NOMO-1 treated with dmso at 0.1 percent for 144 hours (cell line): ENCODE measurements at regions not wholly inside any gene's neighbourhood (a gene's known extent, or its start where the extent isn't known, plus 50 kb on each side); places are given as distances from the start of the nearest gene placed in this dataset.
"Not testable (repeated sequence)": the region's sequence is repeated elsewhere in the genome, so short reads cannot be mapped to it uniquely, and the experiment has no call there.

Experiments used
- DNase-seq: peaks from one replicate; lab custom pipeline; 2025; ENCODE audit not compliant: unreplicated experiment; lab: John Stamatoyannopoulos, UW

DNA sequence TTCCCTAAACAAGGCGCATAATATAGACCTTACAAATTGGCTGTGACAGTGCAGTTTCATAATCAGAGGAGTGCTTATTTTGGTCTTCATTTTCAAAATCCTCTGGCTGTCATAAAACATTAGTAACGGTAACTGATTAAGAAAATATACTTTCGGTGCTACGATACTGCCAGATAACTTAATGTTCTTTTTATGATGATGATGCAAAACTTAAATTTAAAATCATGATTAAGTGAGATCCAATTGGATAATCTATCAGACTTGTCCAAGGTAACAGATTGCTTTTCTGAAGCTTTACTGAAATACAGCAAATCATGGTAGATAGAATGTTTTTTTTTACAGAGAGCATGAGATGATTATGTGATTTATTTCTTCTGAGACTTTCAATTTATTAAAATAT is 364.2 kb upstream of the CNTN3 start:
- no peak for DNase-seq

GRCh38 chr3:74985028-74985904 is 370.8 kb upstream of the CNTN3 start:
- not testable (repeated sequence) for DNase-seq

GRCh38 chr3:74988095-74988494 is 373.6 kb upstream of the CNTN3 start:
- DNase-seq: no peak

DNA sequence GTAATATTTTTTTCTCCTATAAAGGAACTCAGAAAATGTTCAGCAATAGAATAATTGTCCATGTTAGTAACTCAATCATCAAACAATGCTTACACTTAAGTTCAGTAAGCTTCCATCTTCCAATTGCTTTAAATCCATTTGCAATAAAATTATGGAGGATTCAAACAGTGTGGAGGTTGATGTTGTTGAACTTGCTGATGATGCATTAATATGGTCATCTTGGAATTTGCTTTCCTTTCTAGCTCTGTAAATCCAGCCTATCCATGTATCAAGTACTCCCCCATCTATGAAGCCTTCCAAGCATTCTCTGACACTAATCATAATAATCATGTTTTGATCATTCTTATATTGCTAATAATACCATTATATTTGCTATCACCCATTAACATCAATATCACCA is 378.4 kb upstream of the CNTN3 start:
- no peak for DNase-seq

DNA sequence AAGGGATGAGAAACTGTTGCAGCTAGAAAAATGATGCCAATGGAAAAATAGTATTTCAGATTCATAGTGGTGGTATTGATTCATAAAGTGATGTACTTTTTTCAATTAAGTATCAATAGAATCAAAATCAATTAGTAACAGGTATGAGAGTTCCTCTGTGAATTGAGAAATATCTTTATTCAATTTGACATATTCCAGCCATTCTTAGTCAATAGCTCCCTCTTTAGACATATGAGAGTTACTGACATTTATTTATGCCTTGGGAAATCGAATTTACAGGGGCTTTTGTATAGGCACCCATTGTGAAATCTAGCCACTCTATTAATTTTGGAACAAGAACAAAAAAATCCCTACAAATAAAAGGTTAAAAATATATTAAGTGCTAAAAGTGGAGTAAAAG is 386.9 kb upstream of the CNTN3 start:
- no peak for DNase-seq

- no peak for DNase-seq
Measured at GRCh38 chr3:75012791-75013331, 398.4 kb upstream of the CNTN3 start.

GRCh38 chr3:75014008-75014407 is 399.5 kb upstream of the CNTN3 start:
- no peak for DNase-seq

DNA sequence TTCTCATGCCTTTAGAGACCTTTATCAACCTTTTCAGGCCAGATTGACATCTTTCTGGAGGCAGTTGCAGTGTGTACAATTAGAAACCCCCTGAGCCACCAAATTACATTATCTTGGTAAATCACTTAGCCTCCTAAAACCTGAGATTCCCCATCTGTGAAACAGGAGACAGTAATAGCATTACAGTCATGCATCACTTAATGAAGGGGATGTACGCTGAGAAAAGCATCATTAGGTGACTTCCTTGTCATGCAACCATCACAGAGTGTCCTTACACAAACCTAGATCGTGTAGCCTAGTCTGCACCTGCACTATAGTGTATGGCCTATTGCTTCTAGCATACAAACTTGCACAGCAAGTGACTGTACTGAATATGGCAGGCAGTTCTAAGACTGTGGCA is 400.8 kb upstream of the CNTN3 start:
- no peak for DNase-seq

- no peak for DNase-seq
Measured at GRCh38 chr3:75035146-75035545, 420.7 kb upstream of the CNTN3 start.

- no peak for DNase-seq
Measured at GRCh38 chr3:75042941-75043340, 428.5 kb upstream of the CNTN3 start.

- DNase-seq: no peak
Measured at GRCh38 chr3:75048650-75049049, 434.2 kb upstream of the CNTN3 start.

DNA sequence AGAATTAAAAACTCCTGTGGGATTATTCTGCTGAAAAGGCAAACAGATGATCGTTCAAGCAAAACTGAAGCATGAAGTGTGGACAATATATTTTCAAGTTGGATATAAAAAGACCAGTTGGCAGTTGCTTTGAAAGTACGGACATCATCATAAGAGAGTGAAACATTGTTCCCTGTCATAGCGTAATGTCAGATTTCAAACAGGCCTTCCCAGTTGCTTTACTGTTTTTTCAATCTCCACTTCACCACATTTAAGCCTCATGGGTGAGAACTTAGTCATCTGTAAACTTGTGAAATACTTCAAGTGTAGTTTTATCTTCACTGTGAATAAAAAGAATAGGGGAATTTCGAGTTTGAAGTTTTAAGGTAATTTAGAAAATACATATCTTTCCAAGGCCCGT is 435.1 kb upstream of the CNTN3 start:
- DNase-seq: no peak

GRCh38 chr3:75059120-75059519 is 444.7 kb upstream of the CNTN3 start:
- no peak for DNase-seq

DNA sequence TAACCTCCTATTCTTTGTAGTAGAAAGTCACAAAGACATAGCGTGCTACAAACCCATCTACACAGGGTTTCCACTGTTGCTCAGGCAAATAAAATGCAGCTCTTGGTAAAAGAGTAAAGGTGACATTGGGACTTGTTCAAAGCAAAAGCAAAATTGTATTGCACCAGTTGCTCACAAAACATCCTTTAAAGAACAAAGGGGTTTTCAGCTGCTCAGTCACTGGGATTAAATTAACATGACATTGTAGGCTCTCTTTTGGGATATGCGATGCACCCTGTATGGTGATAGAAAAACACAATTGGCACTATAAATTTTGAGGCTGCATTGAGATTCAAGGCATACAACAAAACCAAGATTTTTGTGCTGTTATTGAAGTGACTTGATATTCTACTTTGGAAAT is 447.3 kb upstream of the CNTN3 start:
- DNase-seq: no peak

- DNase-seq: no peak
Measured at GRCh38 chr3:75075158-75075557, 460.7 kb upstream of the CNTN3 start.

DNA sequence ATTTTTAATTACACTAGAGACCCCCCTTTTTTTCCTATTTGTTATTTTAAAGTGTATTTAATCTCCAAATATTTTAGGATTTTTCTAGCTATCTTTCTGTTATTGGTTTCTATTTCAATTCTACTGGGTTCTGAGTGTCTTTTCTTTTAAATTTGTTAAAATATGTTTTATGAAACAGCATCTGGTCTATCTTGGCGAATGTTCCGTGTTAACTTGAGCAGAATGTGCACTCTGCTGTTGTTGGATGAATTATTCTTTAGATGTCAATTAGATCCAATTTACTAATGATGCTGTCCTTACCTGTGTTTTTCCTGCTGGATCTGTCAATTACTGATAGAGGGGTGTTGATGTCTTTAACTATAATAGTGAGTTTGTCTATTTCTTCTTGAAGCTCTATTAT is 462.0 kb upstream of the CNTN3 start:
- DNase-seq: no peak

GRCh38 chr3:75078290-75078689 is 463.8 kb upstream of the CNTN3 start:
- no peak for DNase-seq

GRCh38 chr3:75082845-75083244 is 468.4 kb upstream of the CNTN3 start:
- DNase-seq: no peak

DNA sequence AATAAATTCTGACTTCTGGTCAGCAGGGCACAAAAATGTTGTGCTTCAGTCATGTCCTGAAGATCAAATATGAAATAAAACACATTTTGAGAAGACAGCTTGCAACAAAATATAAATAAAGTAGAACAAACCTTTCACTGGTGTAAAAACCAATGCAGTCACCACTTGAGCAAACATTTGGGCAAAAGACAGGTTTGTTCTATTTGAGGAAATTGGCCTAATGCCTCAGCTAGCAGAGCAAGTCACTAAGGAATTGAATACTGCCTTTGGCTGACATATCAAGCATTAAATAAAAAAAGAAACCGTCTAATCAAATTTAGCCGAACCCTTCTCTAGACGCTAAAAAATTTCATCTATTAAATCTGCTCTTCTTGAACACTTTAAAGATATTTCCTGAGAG is 475.4 kb upstream of the CNTN3 start:
- no peak for DNase-seq

DNA sequence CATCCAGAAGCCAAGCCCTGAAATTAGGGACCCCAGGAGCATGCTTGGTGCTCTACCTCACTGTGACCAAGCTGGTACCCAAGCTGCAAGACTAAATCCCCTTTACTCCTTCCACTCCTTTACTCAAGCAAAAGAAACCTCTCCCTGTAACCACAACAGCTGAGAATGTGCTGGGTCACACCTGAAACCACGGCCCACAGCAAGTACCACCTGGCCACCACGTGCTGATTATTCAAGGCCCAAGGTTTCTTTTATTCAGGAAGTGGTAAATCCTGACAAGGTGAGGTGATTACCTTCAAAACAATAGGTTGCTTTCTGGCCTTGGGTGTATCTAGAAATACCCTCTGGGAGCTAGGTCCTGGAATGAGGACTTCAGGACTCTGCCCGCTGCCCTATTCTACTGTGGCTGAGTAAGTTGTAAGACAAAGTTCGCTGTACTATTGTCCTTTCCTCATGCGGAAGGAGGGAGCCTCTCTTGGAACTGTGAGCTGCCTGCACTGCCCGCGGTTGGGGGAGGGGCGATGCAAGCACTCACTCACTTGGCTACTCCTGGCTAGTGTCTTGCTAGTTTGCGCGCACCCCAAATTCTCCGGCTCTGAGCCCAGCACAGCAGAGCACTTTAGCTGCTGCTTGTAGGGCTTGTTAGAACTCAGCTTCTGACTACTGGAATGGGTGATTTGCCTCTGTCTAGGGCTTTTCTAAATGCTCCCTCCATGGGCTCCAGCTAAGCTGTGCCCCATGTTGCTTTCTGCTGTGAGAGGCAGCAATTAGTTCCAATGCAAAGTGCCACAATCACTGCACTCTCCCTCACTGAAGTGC is 487.1 kb upstream of the CNTN3 start:
- no peak for DNase-seq

GRCh38 chr3:75110741-75111140 is 496.3 kb upstream of the CNTN3 start:
- no peak for DNase-seq

DNA sequence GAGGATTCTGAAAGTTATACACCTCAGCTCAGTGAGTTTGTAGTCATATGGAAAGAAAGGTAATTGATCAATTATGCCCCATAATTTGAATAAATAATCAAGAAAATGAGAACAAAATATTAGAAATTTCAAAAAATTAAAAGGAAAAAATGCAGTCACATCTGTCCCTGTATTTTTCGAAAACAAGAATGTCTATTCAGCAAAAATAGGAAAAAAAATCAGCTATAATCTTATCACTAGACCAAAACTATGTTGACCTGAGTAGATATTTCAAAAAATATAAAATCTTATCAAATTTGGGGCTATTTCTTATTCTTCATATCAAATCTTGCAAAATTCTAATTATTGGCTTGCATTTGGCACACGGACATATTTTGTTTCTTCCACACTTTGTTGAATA is 501.2 kb upstream of the CNTN3 start:
- DNase-seq: no peak
